ENCODE measurements at regions not wholly inside any gene's neighbourhood (a gene's known extent, or its start where the extent isn't known, plus 50 kb on each side); places are given as distances from the start of the nearest gene placed in this dataset.

GRCh38 chr7:12826079-12826478, 138.6 kb downstream of the ARL4A start:
- no peak for TF ChIP-seq BHLHE40 (IDR thresholded peaks at IDR 0.05; ENCODE audit: borderline replicate concordance)
- no peak for TF ChIP-seq FOXA1 (IDR thresholded peaks at IDR 0.05)
- no peak for TF ChIP-seq SUZ12 (IDR thresholded peaks at IDR 0.05)
- no peak for TF ChIP-seq ZNF384 (IDR thresholded peaks at IDR 0.05)
- TF ChIP-seq ELF4 (IDR thresholded peaks at IDR 0.05): no peak
- TF ChIP-seq LEF1 (IDR thresholded peaks at IDR 0.05; ENCODE audit: borderline replicate concordance): no peak

Measured in HEK293T (cell line).